Kidney epithelial cell (primary cell): ENCODE measurements at regions not wholly inside any gene's neighbourhood (a gene's known extent, or its start where the extent isn't known, plus 50 kb on each side); places are given as distances from the start of the nearest gene placed in this dataset.

Experiments used
- DNase-seq: peaks from one replicate; pipeline ENCODE4 v3.0.0-alpha.2; 2010; ENCODE audit warnings: low read depth
- H3K27me3 ChIP-seq: 2 replicates; pipeline ENCODE4 v1.6.0; 2011; ENCODE audit warnings: low read length; ENCODE audit not compliant: control insufficient read depth, insufficient read depth
- H3K36me3 ChIP-seq: 2 replicates; pipeline ENCODE4 v1.5.1; 2011; ENCODE audit warnings: low read length; ENCODE audit not compliant: control insufficient read depth, insufficient read depth
- H3K4me3 ChIP-seq: 2 replicates; pipeline ENCODE4 v1.5.1; 2011; ENCODE audit warnings: low read depth, mild to moderate bottlenecking, control low read depth, low read length
- TF ChIP-seq, protein P1 (sequence below): IDR thresholded peaks from 2 replicates; pipeline ENCODE4 v1.5.1; 2011; ENCODE audit warnings: mild to moderate bottlenecking, moderate library complexity, low read length, control low read depth, inconsistent platforms; ENCODE audit not compliant: insufficient read depth, poor library complexity, severe bottlenecking

- TF ChIP-seq, protein P1, sequence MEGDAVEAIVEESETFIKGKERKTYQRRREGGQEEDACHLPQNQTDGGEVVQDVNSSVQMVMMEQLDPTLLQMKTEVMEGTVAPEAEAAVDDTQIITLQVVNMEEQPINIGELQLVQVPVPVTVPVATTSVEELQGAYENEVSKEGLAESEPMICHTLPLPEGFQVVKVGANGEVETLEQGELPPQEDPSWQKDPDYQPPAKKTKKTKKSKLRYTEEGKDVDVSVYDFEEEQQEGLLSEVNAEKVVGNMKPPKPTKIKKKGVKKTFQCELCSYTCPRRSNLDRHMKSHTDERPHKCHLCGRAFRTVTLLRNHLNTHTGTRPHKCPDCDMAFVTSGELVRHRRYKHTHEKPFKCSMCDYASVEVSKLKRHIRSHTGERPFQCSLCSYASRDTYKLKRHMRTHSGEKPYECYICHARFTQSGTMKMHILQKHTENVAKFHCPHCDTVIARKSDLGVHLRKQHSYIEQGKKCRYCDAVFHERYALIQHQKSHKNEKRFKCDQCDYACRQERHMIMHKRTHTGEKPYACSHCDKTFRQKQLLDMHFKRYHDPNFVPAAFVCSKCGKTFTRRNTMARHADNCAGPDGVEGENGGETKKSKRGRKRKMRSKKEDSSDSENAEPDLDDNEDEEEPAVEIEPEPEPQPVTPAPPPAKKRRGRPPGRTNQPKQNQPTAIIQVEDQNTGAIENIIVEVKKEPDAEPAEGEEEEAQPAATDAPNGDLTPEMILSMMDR: no peak
- Histone ChIP-seq H3K36me3 (no peaks in the 10 kb centered on the region), H3K4me3 (no peak overlapping the region), H3K27me3 (no peaks in the 10 kb centered on the region)
- no peak for DNase-seq
These were observed 117.5 kb upstream of the RFLNA start for GRCh38 chr12:124177276-124177950.

DNA sequence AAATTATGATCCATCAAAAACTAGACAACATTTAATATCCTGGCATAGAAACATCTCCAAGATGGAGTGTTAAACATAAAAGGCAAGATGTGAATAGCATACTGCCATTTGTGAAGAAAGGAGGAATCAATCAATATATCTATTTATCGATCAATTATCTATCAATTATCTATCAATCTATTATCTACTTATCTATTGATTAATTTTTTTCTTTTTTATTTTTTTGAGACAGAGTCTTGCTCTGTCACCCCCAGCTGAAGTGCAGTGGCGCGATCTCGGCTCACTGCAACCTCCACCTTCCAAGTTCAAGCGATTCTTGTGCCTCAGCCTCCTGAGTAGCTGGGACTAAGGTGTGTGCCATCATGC is 117.0 kb upstream of the RFLNA start:
- Histone ChIP-seq H3K36me3 (no peaks in the 10 kb centered on the region), H3K27me3 (no peaks in the 10 kb centered on the region), H3K4me3 (no peak overlapping the region)
- no peak for DNase-seq
- TF ChIP-seq, protein P1: no peak

DNA sequence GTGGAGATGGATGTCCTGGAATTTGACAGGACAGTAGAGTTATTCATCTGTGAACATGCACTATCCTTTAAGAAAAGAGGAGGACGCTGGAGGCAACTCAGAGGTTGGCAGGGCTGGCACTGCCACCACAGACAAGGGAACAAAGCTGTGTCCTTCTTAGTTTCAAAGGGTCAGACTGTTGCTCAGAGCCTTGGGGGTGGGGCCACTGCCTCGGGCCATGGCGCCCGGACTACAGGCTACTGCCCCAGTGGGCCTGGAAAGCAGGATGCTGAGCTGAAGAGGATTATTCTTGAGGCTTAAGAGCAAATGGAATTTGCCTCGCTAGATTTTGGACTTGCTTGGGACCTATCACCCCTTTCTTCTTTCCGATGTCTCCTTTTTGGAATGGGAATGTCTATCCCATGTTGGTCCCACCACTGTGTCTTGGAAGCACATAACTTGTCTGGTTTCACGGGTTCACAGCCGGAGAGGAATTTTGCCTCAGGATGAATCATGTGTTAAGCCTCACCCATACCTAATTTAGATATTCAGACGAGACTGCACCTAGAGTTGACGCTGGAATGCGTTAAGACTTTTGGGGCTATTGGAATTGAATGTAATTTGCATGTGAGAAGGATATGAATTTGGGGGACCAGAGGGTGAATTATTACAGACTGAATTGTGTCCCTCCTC is 114.8 kb upstream of the RFLNA start:
- no peaks in the 10 kb centered on the region for H3K36me3 ChIP-seq
- no peaks in the 10 kb centered on the region for H3K27me3 ChIP-seq
- no peak overlapping the region for H3K4me3 ChIP-seq
- TF ChIP-seq, protein P1: no peak
- no peak for DNase-seq

GRCh38 chr12:124183172-124183571 is 111.7 kb upstream of the RFLNA start:
- no peak overlapping the region for H3K4me3 ChIP-seq
- TF ChIP-seq, protein P1: no peak
- H3K36me3 ChIP-seq: no peaks in the 10 kb centered on the region
- DNase-seq: no peak
- no peaks in the 10 kb centered on the region for H3K27me3 ChIP-seq

- DNase-seq: no peak
- TF ChIP-seq, protein P1: no peak
- Histone ChIP-seq H3K4me3 (no peak overlapping the region), H3K27me3 (no peaks in the 10 kb centered on the region), H3K36me3 (no peaks in the 10 kb centered on the region)
These were observed 110.4 kb upstream of the RFLNA start for GRCh38 chr12:124184456-124184855.
